HCT116 (cell line): ENCODE measurements at regions not wholly inside any gene's neighbourhood (a gene's known extent, or its start where the extent isn't known, plus 50 kb on each side); places are given as distances from the start of the nearest gene placed in this dataset.

Experiments
- ATAC-seq: fragments of 200-7000 bp; cut with Tn5 transposase; 2 replicates; pipeline ENCODE4 v1.9.1; 2020; ENCODE audit warnings: mild to moderate bottlenecking, moderate library complexity
- BruUV-seq: library from RNA; stranded (reverse); fragments of 400-500 nt; replicated peaks from 2 replicates; lab custom pipeline; 2021; lab: Mats Ljungman, UMichigan
- CTCF ChIA-PET: fragments of 300-600 bp; sonication (Branson Sonifier 250); formaldehyde crosslinking; loops from one replicate; lab custom pipeline; 2021; ENCODE audit warnings: antibody characterized with exemption; lab: Charles Lee
- POLR2A ChIA-PET: fragments of 300-600, 350-600 bp; sonication (Branson Sonifier 250); formaldehyde crosslinking; loops from one replicate; lab custom pipeline; 2021; ENCODE audit warnings: antibody characterized with exemption; lab: Charles Lee
- RAD21 ChIA-PET, 2 experiments: fragments of 300-600 bp; sonication (Branson Sonifier 250); formaldehyde crosslinking; loops; one replicate each; lab custom pipeline; 2023; ENCODE audit warnings: low total read pairs in 2 of 2; ENCODE audit not compliant: uncharacterized antibody in 2 of 2, unreplicated experiment in 2 of 2, low non-redundant PET in 1 of 2; lab: Charles Lee
- DNase-seq: peaks from one replicate; pipeline ENCODE4 v3.0.0-alpha.2; 2010; ENCODE audit warnings: low read depth, low spot score
- H2AFZ ChIP-seq: fragments of 200-600 bp; shearing (Covaris generic), sonication (generic); 2 replicates; pipeline ENCODE4 v1.6.1; 2017; ENCODE audit warnings: low read depth, mixed run types, mixed read lengths, antibody characterized with exemption, low read length; ENCODE audit not compliant: poor library complexity, severe bottlenecking
- H3K27ac ChIP-seq: 2 replicates; pipeline ENCODE4 v1.5.1; 2012; ENCODE audit warnings: low read depth, low read length
- H3K27me3 ChIP-seq: fragments of 200-600 bp; sonication (generic); 2 replicates; pipeline ENCODE4 v1.6.1; 2016; ENCODE audit warnings: mixed run types, low read length, mixed read lengths; ENCODE audit not compliant: insufficient read depth
- H3K36me3 ChIP-seq, 2 experiments: fragments of 200-500 bp in 1 of 2; fragments of 200-600 bp in 1 of 2; sonication (Bioruptor generic) in 1 of 2; sonication (generic) in 1 of 2; 2 replicates each; pipeline versions ENCODE4 v1.5.1 to v1.6.1; 2014 to 2016; ENCODE audit warnings: low read length in 2 of 2, inconsistent platforms in 1 of 2, mixed read lengths in 1 of 2, mixed run types in 1 of 2; ENCODE audit not compliant: insufficient read depth in 2 of 2, control insufficient read depth in 1 of 2
- H3K4me1 ChIP-seq, 2 experiments: fragments of 200-600 bp in 1 of 2; sonication (generic) in 1 of 2; 2 replicates each; pipeline versions ENCODE4 v1.5.1 to v1.6.1; 2012 to 2017; ENCODE audit warnings: low read length in 2 of 2, inconsistent platforms in 1 of 2, mild to moderate bottlenecking in 1 of 2, mixed read lengths in 1 of 2, mixed run types in 1 of 2, moderate library complexity in 1 of 2; ENCODE audit not compliant: insufficient read depth in 2 of 2, control insufficient read depth in 1 of 2
- H3K4me2 ChIP-seq: fragments of 200-600 bp; sonication (generic); 2 replicates; pipeline ENCODE4 v1.6.1; 2017; ENCODE audit warnings: mixed run types, low read length, mixed read lengths
- H3K4me3 ChIP-seq, 2 experiments: fragments of 200-600 bp in 1 of 2; sonication (generic) in 1 of 2; replicated peaks in 1 of 2; 2 replicates each; pipeline ENCODE4 v1.5.1; 2011 to 2016; ENCODE audit warnings: low read length in 2 of 2, control low read depth in 1 of 2, low read depth in 1 of 2, mild to moderate bottlenecking in 1 of 2, mixed read lengths in 1 of 2, mixed run types in 1 of 2
- H3K79me2 ChIP-seq: fragments of 200-600 bp; sonication (generic); 2 replicates; pipeline ENCODE4 v1.6.1; 2017; ENCODE audit warnings: mild to moderate bottlenecking, mixed run types, low read length, moderate library complexity, mixed read lengths; ENCODE audit not compliant: insufficient read depth
- H3K9ac ChIP-seq: fragments of 200-600 bp; sonication (generic); 2 replicates; pipeline ENCODE4 v1.6.1; 2016; ENCODE audit warnings: low read length, mixed read lengths
- H3K9me2 ChIP-seq: fragments of 200-600 bp; sonication (generic), shearing (Covaris generic); 2 replicates; pipeline ENCODE4 v1.6.1; 2017; ENCODE audit warnings: mixed run types, mild to moderate bottlenecking, moderate library complexity; ENCODE audit not compliant: insufficient read depth
- H3K9me3 ChIP-seq, 2 experiments: fragments of 200-500 bp in 1 of 2; fragments of 200-600 bp in 1 of 2; sonication (Bioruptor generic) in 1 of 2; sonication (generic) in 1 of 2; 2 replicates each; pipeline ENCODE4 v1.6.1; 2014 to 2017; ENCODE audit warnings: low read length in 2 of 2, mixed read lengths in 2 of 2, inconsistent platforms in 1 of 2, low read depth in 1 of 2, mild to moderate bottlenecking in 1 of 2, mixed run types in 1 of 2, moderate library complexity in 1 of 2; ENCODE audit not compliant: control insufficient read depth in 1 of 2, insufficient read depth in 1 of 2
- H4K20me1 ChIP-seq: fragments of 200-600 bp; sonication (generic), shearing (Covaris generic); 2 replicates; pipeline ENCODE4 v1.6.1; 2017; ENCODE audit warnings: mixed run types, mild to moderate bottlenecking, moderate library complexity; ENCODE audit not compliant: insufficient read depth
- CEBPB ChIP-seq: IDR thresholded peaks from 2 replicates; pipeline ENCODE4 v1.6.1; 2012; ENCODE audit warnings: low read depth
- EGR1 ChIP-seq: IDR thresholded peaks from 2 replicates; pipeline ENCODE4 v1.6.1; 2012; ENCODE audit warnings: low read depth
- ELF1 ChIP-seq: IDR thresholded peaks from 2 replicates; pipeline ENCODE4 v1.6.1; 2012; ENCODE audit warnings: low read depth, borderline replicate concordance
- EZH2 ChIP-seq: fragments of 200-600 bp; sonication (generic); IDR thresholded peaks from 2 replicates; pipeline ENCODE4 v1.6.1; 2017; ENCODE audit warnings: antibody characterized with exemption, mixed run types
- EZH2phosphoT487 ChIP-seq: fragments of 200-600 bp; IDR thresholded peaks from 2 replicates; pipeline ENCODE4 v1.6.1; 2018; ENCODE audit warnings: antibody characterized with exemption, borderline replicate concordance
- FOSL1 ChIP-seq: IDR thresholded peaks from 2 replicates; pipeline ENCODE4 v1.6.1; 2012; ENCODE audit warnings: low read depth
- JUND ChIP-seq: IDR thresholded peaks from 2 replicates; pipeline ENCODE4 v1.6.1; 2012
- POLR2AphosphoS5 ChIP-seq: IDR thresholded peaks from 2 replicates; pipeline ENCODE4 v1.6.1; 2011; ENCODE audit warnings: mild to moderate bottlenecking, low read depth, low read length, moderate library complexity
- SIN3A ChIP-seq: IDR thresholded peaks from 2 replicates; pipeline ENCODE4 v1.6.1; 2012; ENCODE audit warnings: low read depth
- SP1 ChIP-seq: IDR thresholded peaks from 2 replicates; pipeline ENCODE4 v1.6.1; 2012; ENCODE audit warnings: low read depth
- ZBTB33 ChIP-seq: IDR thresholded peaks from 2 replicates; pipeline ENCODE4 v1.6.1; 2011; ENCODE audit warnings: mild to moderate bottlenecking, low read length, moderate library complexity; ENCODE audit not compliant: insufficient replicate concordance; ENCODE audit errors: extremely low read depth
- ZFX ChIP-seq: fragments of 450-650 bp; IDR thresholded peaks from 2 replicates; pipeline ENCODE4 v1.6.1; 2017
- intact Hi-C: fragments of 100-400 bp; cut with micrococcal nuclease; formaldehyde crosslinking; loops from 2 replicates; pipeline ENCODE4 v1.10.0; 2022

- H3K9ac ChIP-seq, result no peak overlapping the region
- no peak overlapping the region for H3K27ac ChIP-seq
- no peaks in the 10 kb centered on the region for H3K4me1 ChIP-seq
- intact Hi-C loops, result no loop called here
- no peaks in the 10 kb centered on the region for H3K9me3 ChIP-seq
- no peaks in the 10 kb centered on the region for H3K79me2 ChIP-seq
- POLR2A ChIA-PET, result no interaction called here
- no peaks in the 10 kb centered on the region for H3K27me3 ChIP-seq
- H3K9me2 ChIP-seq, result no peaks in the 10 kb centered on the region
- H4K20me1 ChIP-seq, result no peaks in the 10 kb centered on the region
- H3K4me2 ChIP-seq, result no peak overlapping the region
- RAD21 ChIA-PET, result no interaction called here
- ATAC-seq, result no peak
- no peak overlapping the region for H3K4me3 ChIP-seq
- DNase-seq, result no peak
- H3K36me3 ChIP-seq, result no peaks in the 10 kb centered on the region
- no peak overlapping the region for H2AFZ ChIP-seq
- TF ChIP-seq EGR1, result no peak
- no peak for TF ChIP-seq POLR2AphosphoS5
- TF ChIP-seq ELF1, result no peak
- TF ChIP-seq FOSL1, result no peak
- TF ChIP-seq ZBTB33, result no peak
- TF ChIP-seq SIN3A, result no peak
- no peak for TF ChIP-seq EZH2
- TF ChIP-seq JUND, result no peak
- TF ChIP-seq SP1, result no peak
- no peak for TF ChIP-seq EZH2phosphoT487
- no peak for TF ChIP-seq ZFX
- TF ChIP-seq CEBPB, result no peak
- no TSS peak for BruUV-seq
- CTCF ChIA-PET, result no interaction called here
Observed at GRCh38 chr4:18252052-18252451, 230.5 kb upstream of the LCORL start.
